HG03354 (cell line): ENCODE measurements at regions not wholly inside any gene's neighbourhood (a gene's known extent, or its start where the extent isn't known, plus 50 kb on each side); places are given as distances from the start of the nearest gene placed in this dataset.

Source experiments
- ATAC-seq: cut with Tn5 transposase; IDR thresholded peaks from one replicate; pipeline ENCODE4 v1.9.1; 2021; ENCODE audit warnings: mild to moderate bottlenecking; ENCODE audit not compliant: unreplicated experiment, poor library complexity, severe bottlenecking

DNA sequence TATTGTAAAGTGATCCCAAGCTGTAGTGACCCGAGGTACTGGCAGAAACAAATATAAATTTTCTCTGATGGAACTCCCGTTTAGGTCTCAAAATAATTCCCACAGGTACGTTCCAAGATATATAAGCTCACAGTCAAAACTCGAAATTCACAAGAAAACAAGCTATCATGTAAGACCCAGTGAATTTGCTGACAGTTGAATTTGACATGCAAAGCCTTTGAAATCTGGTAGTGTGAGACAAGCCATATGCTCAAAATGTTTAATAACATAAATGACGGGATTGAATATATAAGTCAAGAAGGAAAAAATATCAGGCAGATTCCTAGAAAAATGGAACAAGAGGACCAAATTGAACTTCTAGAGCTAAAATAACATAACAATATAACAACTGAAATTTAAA, 252.8 kb downstream of the TMA16 start:
- ATAC-seq: no peak

DNA sequence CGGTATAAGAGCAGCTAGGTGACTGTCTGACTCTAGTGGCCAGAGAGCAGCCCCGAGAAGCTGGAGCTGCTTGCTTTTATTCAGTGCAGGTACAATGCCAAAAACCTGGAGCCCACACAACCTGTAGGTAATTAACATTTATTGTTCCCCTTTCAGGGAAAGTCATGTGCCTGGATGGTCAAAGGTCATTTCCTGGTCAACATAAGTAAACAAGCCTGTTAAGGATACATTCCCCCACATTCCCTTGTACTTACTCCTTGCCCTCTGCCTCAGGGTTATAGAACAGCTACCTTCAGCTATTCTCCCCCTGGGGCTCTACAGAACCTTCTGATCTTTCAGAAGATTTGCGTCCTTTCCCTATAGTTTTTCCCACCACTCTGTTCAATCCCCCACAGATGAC, 253.4 kb downstream of the TMA16 start:
- no peak for ATAC-seq

DNA sequence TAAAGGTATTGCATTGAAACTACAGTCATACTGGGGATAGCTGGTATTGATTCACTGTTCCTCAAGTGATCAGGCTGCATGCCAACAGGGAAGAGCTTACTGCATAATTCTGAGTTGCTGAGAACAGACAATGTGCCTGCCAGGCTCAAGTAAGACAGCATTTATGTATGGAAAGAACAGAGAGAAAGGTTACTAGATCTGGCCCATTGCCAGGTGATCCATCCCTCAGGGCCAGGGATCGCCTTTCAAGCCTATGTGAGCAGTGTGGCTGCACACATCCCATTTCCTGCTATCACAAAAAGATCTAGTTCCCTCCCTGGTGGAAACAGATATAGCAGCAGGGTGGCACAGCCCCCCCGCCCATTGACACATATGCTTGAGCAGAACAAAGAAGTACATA, 254.0 kb downstream of the TMA16 start:
- no peak for ATAC-seq

DNA sequence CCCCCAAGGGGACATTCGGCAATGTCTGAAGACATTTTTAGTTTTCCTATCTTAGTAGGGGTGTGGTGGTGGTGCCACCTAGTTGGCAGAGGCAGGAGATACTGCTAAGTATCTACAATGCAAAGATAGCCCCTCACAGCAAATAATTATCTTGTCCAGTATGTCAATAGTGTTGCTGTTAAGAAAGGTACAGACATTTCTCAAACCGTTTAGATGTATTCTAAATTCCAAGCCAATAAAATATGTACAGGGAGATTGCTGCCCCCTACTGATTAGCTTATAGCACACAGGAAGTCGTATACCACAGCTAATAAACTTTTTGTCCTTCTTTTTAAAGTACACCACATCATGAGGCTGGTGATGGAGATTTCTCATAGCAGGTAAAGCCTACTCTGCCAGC, 260.5 kb downstream of the TMA16 start:
- ATAC-seq: peak; percentile 71

DNA sequence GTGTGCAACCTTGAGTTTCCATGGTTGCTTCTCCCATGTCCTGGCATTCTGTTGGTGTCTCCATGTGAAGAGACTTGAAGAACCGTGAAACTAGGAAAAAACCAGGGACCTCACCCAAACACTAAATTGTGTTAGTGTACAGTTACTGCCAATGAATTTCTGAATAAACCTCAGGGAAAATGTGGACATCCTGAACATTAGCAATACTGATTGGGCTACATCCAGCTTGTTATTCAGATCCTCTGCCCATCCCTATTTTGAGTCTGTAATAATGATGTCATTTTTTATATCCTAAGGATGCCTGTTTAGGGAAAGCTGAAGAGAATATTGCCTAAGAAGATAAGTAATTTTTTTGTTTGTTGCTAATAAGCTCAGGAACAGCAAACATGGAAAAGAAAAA, 262.7 kb downstream of the TMA16 start:
- ATAC-seq: no peak

DNA sequence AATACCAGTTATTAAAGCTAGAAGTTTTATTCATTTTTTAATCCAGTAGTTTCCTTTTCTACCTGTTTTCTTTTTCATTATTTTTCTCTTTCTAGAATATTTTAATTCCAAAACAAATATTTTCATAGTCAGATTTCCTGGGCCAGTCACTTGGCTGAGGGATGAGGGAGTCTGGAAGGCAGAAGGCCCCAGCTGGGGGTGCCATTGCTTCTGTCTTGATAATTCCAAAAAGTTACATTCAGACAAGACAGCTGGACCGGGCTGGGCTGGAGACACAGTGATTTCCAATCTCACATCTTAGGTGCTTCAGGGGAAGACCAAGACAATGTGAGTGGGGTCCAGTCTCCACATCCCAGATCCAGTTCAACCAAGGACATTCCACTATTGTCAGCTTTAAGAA, 263.5 kb downstream of the TMA16 start:
- ATAC-seq: no peak

DNA sequence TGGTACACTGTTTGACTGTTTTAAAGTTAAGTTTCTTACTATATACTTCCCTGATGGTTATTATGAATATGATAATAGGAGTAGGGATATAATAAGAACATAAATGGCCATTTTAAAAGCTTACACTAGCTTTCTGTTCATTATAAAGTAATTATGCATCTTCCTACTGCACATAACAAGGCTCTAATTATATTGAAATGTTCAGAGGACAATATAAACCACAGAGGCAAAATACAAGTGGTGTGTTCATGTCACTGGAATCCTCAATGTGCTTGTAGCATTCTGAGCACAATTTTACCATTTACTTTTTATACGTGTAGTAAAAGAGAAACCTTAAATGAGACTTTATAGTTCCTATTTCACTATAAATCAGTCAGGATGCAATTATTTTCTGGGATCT, 268.3 kb downstream of the TMA16 start:
- no peak for ATAC-seq

DNA sequence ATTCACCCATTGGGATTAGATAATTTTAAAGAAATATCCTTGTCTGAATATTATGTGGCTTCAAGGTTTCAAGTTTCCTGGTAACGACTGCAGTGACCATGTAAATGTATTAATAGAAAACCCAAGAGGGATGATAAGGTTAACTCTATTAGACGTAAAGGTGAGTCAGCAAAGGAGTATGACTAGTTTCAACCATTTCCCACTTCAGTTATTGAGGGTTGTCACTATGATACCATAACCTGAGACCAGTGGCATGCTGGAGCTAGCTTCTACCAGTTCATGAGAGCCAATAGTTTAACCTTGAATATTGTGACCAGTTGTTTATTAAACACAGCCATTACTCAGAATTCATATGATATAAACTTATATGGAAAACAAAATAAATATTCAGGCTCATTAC, 270.1 kb downstream of the TMA16 start:
- ATAC-seq: no peak

DNA sequence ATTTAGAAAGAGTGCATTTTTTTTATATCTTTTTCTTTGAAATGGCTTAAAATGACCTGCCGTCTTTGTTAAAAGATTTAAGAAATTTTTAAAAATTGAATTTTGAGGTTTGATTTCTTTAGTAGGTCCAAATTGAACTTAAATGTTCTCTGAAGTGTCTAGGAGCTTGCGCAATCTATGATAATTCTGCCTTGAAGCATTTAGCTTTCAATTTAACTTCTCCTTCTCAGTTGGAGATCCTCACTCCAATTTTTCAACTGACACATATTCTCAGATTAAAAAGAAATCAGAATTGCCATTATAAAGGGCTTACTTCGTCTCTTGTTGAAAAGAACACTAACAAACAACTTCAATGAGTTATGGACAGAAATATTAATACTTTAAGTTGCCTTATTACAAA, 273.5 kb downstream of the TMA16 start:
- no peak for ATAC-seq

DNA sequence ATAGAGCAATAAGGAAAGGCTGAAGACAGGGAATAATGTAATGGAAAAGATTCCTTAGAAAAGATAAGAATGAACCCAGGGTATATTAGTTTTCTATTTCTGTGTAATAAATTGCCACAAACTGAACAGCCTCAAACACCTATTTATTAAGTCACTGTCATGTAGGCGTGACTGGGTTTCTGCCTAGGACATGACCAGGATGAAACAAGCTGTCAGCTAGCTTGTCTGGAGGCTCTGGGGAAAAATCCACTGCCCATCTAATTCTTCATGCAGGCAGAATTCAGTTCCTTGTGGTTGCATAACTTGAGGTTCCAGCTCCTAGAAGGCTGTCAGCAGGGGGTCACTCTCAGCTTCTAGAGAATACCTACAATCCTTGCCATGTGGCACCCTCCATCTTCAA, 277.7 kb downstream of the TMA16 start:
- ATAC-seq: no peak

DNA sequence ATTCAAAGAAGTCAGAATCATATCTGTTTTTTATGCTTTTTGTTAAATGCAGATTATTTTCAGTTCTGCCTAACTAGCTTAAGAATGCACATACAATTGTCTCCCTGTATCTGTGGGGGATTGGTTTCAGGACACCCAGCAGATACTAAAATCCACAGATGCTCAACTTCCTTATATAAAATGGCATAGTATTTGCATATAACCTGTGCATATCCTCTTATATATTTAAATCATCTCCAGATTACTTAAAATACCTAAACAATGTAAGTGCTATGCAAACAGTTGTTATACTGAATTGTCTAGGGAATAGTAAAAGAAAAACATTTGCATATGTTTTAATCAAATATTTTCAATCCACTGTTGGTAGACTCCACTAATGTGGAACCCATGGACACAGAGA, 279.4 kb downstream of the TMA16 start:
- no peak for ATAC-seq

DNA sequence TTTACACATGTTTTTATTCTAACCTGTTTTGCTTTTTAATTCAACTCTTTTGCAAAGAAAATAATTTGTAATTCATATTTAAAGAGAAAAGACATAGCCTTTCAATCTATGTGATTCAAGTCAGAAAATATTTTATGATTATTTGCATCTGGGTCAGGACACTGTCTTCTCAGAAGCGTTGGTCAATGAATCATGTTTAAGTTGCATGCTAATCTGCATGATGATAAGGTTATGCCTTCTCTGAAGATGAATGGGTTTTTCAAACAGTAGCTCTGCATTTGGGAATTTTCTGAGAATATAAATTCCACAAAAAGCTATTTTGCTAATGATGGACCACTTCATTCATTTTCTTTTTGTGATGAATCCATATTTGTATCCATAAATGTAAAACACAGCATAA, 282.5 kb downstream of the TMA16 start:
- ATAC-seq: no peak

DNA sequence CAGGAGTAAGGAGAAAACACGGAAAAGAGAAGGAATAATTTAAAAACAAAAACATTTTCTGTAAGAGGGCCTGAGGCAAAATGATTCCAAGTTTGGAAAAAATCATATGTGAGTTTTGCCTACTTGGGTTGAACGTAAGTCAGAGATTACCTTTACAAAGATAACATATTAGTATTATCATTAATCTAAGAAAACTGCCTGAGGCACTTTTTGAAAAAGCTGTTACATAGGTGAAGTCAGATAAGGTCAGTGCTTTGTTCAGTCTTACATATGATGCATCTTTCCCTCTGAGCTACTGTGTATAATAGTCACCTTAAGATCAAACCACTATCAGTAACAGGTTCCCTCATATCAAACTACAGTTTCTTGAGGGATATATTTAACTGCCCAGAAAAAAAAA, 287.2 kb downstream of the TMA16 start:
- ATAC-seq: no peak

DNA sequence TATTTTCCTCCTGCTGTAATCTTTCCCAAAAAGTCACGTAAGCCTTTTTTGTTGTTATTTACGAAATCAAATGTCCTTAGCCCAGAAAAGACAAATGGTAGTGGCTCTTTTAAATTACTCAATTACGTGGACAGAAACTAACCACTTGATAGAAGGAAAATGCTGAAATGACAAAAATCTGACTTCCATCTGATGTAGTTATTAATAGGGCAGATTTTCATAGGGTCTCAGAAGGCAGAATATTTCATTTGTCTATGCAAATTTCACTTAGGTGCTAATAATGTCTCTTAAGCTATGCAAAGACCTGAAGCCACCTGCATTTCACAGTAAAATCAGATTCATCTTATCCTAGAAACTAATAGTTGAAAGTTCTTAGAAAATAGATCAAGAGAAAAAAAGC, 295.7 kb downstream of the TMA16 start:
- no peak for ATAC-seq

DNA sequence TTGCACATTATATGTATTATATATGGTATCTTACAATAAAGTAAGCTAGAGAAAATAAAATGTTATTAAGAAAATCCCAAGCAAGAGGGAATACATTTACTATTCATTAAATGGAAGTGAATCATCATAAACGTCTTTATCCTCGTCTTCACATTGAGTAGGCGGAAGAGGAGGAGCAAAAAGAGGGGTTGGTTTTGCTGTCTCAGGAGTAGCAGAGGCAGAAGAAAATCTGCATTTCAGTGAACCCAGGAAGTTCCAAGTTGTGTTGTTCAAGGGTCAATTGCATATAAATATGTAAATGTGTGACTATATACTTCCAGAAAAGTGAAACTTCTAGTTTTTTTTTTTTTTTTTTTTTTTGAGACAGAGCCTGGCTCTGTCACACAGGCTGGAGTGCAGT, 301.4 kb downstream of the TMA16 start:
- no peak for ATAC-seq

DNA sequence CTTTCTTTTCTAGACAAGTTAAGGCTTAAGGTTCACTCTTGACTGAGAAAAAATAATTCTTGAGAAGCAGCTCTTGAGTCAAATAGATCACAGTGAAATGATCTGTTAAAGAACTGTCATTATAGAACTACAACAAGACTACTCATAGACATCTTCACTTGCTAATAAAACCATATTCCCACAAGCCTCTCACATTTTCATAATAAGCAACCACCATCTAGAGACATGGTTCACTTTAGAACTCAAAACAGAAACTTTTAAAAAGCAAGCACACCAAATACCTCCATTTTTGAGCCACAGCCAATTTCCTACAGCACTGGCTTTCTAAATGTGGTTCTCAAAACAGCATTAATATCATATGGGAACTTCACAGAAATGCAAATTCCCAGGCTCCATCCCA, 309.5 kb downstream of the TMA16 start:
- no peak for ATAC-seq

DNA sequence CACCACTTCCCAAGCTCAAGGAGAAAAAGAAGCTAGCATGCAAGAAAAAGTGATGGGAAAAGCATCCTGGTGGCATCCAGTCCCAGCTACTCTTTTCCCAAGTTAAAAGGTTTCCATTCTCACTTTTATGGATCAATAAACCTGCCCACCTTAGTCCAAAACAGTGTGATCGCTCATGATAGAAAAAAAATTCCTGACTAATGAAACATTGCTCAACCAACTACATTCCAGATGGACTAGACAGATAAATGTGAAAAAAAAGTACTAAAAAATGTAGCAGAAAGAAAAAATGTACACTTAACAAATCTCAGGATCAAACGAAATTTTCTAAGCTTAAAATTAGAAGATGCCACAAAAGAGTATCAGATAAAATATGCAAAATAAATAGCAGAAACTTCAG, 312.2 kb downstream of the TMA16 start:
- no peak for ATAC-seq

DNA sequence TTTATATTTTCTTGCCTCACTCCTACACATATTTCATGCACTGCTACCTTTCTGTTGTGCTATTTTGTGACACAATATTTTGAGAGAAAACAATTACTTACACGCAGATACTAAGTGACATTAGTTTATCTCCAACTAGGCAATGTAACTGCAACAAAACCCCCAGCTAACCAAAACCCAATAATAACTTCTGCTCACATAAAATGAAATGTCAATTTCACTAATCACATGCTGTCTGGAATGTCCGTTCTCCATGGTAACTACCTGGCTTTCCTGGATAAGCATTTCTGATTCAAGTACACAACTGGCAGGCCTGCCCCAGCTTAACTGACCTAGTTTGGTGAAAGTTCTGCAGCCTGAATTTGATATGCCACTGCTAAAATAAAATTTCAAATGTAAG, 313.5 kb downstream of the TMA16 start:
- ATAC-seq: no peak

DNA sequence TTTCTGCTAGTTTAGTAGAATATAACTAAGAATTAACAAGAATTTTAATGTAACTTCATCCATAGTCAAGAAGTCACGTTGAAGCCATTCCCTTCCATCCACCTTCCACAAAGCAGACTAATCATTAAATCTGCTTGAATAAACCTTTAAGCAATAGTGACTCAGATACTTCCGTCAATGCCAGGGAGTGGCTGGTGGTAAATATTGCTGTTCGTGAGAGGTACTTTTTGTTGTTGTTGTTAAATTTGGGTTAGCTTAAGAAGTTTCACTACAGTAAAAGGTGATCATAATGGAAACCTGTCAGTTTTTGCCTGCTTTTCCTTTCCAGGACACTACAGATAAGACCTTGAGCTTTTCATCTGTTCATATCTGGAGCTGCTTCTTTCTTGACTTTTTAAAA, 316.3 kb downstream of the TMA16 start:
- no peak for ATAC-seq

DNA sequence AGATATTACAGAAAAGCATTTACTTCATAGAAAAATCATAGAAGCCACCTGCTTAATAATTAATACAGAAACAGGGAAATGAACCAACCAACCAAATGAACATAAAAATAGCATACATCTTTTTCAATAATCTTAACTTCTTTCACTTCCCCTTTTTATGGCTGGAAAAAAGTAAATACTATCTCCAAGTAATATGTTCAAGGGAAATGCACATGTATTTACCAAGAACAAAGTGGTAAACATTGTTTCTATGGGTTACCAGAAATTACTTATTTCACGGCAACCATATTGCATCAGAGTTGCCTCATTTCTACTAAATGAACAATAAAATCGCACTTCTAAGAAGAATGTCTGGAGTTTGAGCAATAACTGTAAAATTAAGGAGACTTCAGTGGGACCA, 321.3 kb downstream of the TMA16 start:
- ATAC-seq: peak; percentile 86

DNA sequence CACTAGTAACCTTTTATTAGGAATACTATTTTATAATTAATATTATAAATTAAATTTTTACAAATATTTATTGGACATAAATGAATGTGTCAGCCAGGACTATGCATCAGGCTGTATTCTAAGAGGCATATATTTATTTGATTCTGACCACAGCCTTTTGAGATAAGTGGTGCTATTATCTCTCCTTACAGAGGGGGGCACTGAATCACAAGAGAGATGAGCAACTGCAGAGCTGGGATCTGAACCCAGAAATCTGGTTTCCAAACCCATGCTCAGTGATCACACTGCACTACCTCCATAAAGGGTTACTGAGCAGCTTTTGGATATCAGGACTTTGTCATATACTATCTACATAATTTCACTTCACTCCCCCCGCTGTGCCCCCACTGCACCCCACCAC, 322.0 kb downstream of the TMA16 start:
- ATAC-seq: no peak

DNA sequence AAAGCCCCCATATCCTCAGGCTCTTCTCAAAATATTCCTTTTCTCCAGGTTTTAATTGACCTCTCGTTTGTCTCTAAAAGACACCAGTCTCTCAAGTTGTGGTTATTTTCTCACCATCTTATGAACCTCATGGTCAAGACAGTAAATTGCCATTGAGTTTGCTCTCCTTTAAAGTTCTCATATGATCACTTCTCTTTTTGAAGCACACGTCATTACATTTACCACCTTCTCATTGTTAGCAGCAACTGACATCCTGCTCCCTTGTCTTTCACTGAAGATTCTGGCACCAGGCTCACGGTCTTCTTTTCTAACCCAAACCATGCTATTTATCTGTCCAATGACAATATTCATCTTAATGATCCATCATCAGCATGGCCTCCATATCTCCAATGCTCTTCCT, 324.2 kb downstream of the TMA16 start:
- ATAC-seq: peak; percentile 28

DNA sequence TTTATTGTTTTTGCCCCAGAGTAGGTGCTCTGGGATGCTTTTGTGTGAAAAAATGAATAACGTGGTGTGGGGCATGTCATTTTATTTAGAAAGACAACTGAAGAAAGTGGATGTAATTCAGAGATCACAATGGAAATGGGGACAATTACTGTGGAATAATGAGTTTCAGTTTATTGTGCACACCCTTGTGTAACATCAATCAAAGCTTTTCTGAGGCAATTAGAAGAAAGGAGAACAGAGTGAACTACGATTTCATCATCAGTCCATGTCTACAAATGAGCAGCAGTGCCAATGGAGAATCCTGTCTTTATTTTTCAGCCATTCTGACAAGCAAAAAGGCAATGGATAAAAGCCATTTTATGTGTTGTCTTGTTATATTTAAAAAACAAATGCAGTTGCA, 339.2 kb downstream of the TMA16 start:
- no peak for ATAC-seq
